Panc1 (cell line): ENCODE measurements at regions not wholly inside any gene's neighbourhood (a gene's known extent, or its start where the extent isn't known, plus 50 kb on each side); places are given as distances from the start of the nearest gene placed in this dataset.

Experiments used
- ATAC-seq: fragments of 200-7000 bp; cut with Tn5 transposase; 2 replicates; pipeline ENCODE4 v1.9.1; 2020; ENCODE audit warnings: mild to moderate bottlenecking, moderate library complexity
- BruUV-seq: library from RNA; stranded (reverse); fragments of 400-500 nt; replicated peaks from 2 replicates; lab custom pipeline; 2021; lab: Mats Ljungman, UMichigan
- CTCF ChIA-PET: fragments of 300-600 bp; sonication (Branson Sonifier 250); formaldehyde crosslinking; loops from one replicate; lab custom pipeline; 2022; ENCODE audit warnings: antibody characterized with exemption; lab: Charles Lee
- POLR2A ChIA-PET: fragments of 300-600 bp; sonication (Branson Sonifier 250); formaldehyde crosslinking; loops from one replicate; lab custom pipeline; 2022; ENCODE audit warnings: antibody characterized with exemption; lab: Charles Lee
- DNase-seq: peaks from one replicate; pipeline ENCODE4 v3.0.0-alpha.2; 2010; ENCODE audit warnings: low read depth, low spot score
- H3K27ac ChIP-seq: 2 replicates; pipeline ENCODE4 v1.5.1; 2011; ENCODE audit warnings: mild to moderate bottlenecking, low read length, inconsistent platforms
- H3K27me3 ChIP-seq: fragments of 200-500 bp; sonication (Bioruptor generic); 2 replicates; pipeline ENCODE4 v1.6.0; 2014; ENCODE audit warnings: low read length, inconsistent platforms; ENCODE audit not compliant: control insufficient read depth, insufficient read depth
- H3K36me3 ChIP-seq: fragments of 200-500 bp; sonication (Bioruptor generic); 2 replicates; pipeline ENCODE4 v1.5.1; 2014; ENCODE audit warnings: inconsistent platforms, mild to moderate bottlenecking, low read length, moderate library complexity; ENCODE audit not compliant: control insufficient read depth, insufficient read depth
- H3K4me1 ChIP-seq: 2 replicates; pipeline ENCODE4 v1.5.1; 2011; ENCODE audit warnings: inconsistent platforms, mild to moderate bottlenecking, low read length, moderate library complexity; ENCODE audit not compliant: control insufficient read depth, insufficient read depth
- H3K4me3 ChIP-seq, 2 experiments: 2 replicates each; pipeline ENCODE4 v1.5.1; 2011 to 2012; ENCODE audit warnings: low read depth in 2 of 2, low read length in 2 of 2, mild to moderate bottlenecking in 2 of 2, inconsistent platforms in 1 of 2, moderate library complexity in 1 of 2
- H3K9me3 ChIP-seq: fragments of 200-500 bp; sonication (Bioruptor generic); 2 replicates; pipeline ENCODE4 v1.5.1; 2014; ENCODE audit warnings: low read depth, mild to moderate bottlenecking, inconsistent platforms, low read length, moderate library complexity; ENCODE audit not compliant: control insufficient read depth, insufficient read depth
- POLR2AphosphoS5 ChIP-seq: IDR thresholded peaks from 2 replicates; pipeline ENCODE4 v1.6.1; 2012; ENCODE audit warnings: mild to moderate bottlenecking, low read depth, low read length, moderate library complexity
- SIN3A ChIP-seq: IDR thresholded peaks from 2 replicates; pipeline ENCODE4 v1.6.1; 2012; ENCODE audit warnings: low read depth, mild to moderate bottlenecking, low read length, moderate library complexity, borderline replicate concordance; ENCODE audit not compliant: insufficient read depth
- TCF7L2 ChIP-seq: IDR thresholded peaks from 2 replicates; pipeline ENCODE4 v1.6.1; 2011; ENCODE audit warnings: mild to moderate bottlenecking, low read depth, low read length, inconsistent platforms
- in situ Hi-C: cut with HindIII; loops from 2 replicates; pipeline ENCODE4 v1.10.0; 2016; ENCODE audit warnings: low sequenced_read_pairs, low pct_unique_long_range_greater_than_20kb
- intact Hi-C: fragments of 100-400 bp; cut with micrococcal nuclease; formaldehyde crosslinking; loops from one replicate; pipeline ENCODE4 v1.10.0; 2022; ENCODE audit not compliant: unreplicated experiment
- TF ChIP-seq, protein P1 (sequence below), 2 experiments: IDR thresholded peaks; 2 replicates each; pipeline ENCODE4 v1.6.1; 2011 to 2012; ENCODE audit warnings: low read depth in 2 of 2, control low read depth in 1 of 2, low read length in 1 of 2, mild to moderate bottlenecking in 1 of 2, moderate library complexity in 1 of 2; ENCODE audit not compliant: insufficient read depth in 1 of 2
- TF ChIP-seq, protein P2 (sequence below): fragments of 450-650 bp; IDR thresholded peaks from 2 replicates; pipeline ENCODE4 v1.5.1; 2017; ENCODE audit warnings: mild to moderate bottlenecking

DNA sequence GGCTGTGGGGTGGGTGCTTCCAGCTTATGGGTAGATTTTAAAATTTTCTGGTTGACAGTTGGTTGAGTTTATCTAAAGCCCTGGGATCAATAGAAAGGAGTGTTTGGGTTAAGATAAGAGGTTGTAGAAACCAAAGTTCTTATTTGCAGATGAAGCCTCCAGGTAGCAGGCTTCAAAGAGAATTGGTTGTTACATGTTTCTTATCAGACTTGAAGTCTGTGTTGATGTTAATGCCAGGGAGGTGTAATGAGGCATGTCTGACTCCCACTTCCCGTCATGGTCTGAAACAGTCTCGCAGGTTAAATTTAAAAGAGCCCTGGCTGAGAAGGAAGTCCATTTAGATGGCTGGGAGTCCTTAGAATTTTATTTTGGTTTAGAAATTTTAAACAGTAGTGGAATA lies 165.2 kb upstream of the TMEM72 start:
- ATAC-seq (no peak), DNase-seq (no peak)
- Histone ChIP-seq H3K36me3 (no peaks in the 10 kb centered on the region), H3K4me1 (no peaks in the 10 kb centered on the region), H3K27me3 (peaks cover 4% of the 10 kb centered on the region), H3K4me3 (no peak overlapping the region), H3K9me3 (no peaks in the 10 kb centered on the region), H3K27ac (no peak overlapping the region)
- POLR2A ChIA-PET, result no interaction called here
- TF ChIP-seq SIN3A (no peak), POLR2AphosphoS5 (no peak), TCF7L2 (no peak)
- TF ChIP-seq, protein P1, sequence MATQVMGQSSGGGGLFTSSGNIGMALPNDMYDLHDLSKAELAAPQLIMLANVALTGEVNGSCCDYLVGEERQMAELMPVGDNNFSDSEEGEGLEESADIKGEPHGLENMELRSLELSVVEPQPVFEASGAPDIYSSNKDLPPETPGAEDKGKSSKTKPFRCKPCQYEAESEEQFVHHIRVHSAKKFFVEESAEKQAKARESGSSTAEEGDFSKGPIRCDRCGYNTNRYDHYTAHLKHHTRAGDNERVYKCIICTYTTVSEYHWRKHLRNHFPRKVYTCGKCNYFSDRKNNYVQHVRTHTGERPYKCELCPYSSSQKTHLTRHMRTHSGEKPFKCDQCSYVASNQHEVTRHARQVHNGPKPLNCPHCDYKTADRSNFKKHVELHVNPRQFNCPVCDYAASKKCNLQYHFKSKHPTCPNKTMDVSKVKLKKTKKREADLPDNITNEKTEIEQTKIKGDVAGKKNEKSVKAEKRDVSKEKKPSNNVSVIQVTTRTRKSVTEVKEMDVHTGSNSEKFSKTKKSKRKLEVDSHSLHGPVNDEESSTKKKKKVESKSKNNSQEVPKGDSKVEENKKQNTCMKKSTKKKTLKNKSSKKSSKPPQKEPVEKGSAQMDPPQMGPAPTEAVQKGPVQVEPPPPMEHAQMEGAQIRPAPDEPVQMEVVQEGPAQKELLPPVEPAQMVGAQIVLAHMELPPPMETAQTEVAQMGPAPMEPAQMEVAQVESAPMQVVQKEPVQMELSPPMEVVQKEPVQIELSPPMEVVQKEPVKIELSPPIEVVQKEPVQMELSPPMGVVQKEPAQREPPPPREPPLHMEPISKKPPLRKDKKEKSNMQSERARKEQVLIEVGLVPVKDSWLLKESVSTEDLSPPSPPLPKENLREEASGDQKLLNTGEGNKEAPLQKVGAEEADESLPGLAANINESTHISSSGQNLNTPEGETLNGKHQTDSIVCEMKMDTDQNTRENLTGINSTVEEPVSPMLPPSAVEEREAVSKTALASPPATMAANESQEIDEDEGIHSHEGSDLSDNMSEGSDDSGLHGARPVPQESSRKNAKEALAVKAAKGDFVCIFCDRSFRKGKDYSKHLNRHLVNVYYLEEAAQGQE (IDR thresholded peaks at IDR 0.05; ENCODE audit: insufficient read depth in 1 of 2, low read depth in 2 of 2, low read length in 1 of 2), result no peak
- TF ChIP-seq, protein P2, sequence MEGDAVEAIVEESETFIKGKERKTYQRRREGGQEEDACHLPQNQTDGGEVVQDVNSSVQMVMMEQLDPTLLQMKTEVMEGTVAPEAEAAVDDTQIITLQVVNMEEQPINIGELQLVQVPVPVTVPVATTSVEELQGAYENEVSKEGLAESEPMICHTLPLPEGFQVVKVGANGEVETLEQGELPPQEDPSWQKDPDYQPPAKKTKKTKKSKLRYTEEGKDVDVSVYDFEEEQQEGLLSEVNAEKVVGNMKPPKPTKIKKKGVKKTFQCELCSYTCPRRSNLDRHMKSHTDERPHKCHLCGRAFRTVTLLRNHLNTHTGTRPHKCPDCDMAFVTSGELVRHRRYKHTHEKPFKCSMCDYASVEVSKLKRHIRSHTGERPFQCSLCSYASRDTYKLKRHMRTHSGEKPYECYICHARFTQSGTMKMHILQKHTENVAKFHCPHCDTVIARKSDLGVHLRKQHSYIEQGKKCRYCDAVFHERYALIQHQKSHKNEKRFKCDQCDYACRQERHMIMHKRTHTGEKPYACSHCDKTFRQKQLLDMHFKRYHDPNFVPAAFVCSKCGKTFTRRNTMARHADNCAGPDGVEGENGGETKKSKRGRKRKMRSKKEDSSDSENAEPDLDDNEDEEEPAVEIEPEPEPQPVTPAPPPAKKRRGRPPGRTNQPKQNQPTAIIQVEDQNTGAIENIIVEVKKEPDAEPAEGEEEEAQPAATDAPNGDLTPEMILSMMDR, result no peak
- no TSS peak for BruUV-seq
- in situ Hi-C loops, result no loop called here
- intact Hi-C loops, result no loop called here
- CTCF ChIA-PET, result no interaction called here

DNA sequence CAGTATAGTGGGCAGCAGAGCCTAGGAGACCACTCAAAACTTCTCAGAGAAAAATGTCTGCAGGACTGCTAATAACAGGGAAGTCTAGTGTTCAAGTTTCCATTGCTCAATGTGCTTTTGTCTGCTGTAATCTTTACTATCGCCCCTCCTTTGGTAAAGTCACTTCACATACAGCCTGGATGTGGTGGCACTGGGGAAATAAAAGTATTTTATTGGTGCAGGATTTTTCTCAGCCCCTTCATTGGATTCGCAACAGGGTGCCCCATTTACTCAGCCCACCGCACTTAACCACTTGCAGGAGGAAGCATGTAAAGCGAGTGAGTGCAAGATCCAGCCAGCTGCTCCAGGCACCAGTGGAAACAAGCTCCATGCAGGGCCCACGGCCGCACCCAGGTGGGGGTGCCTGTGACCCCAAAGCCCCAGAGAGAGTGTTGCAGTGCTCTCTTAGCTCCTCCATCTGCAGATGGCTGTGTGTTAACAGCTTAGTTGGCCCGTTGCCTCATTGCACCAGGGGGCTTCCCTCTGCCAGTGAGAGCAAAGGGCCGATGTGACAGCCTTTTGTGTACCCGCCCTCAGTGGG lies 163.5 kb upstream of the TMEM72 start:
- intact Hi-C loops, result no loop called here
- Histone ChIP-seq H3K36me3 (no peaks in the 10 kb centered on the region), H3K9me3 (no peaks in the 10 kb centered on the region), H3K27me3 (peaks cover 4% of the 10 kb centered on the region), H3K4me1 (no peaks in the 10 kb centered on the region), H3K27ac (no peak overlapping the region), H3K4me3 (no peak overlapping the region)
- no peak for ATAC-seq
- no peak for DNase-seq
- in situ Hi-C loops, result no loop called here
- no TSS peak for BruUV-seq
- ChIA-PET CTCF (no interaction called here), POLR2A (no interaction called here)
- TF ChIP-seq, protein P2, result no peak
- no peak for TF ChIP-seq SIN3A
- TF ChIP-seq, protein P1 (IDR thresholded peaks at IDR 0.05; ENCODE audit: insufficient read depth in 1 of 2, low read depth in 2 of 2, low read length in 1 of 2), result no peak
- no peak for TF ChIP-seq POLR2AphosphoS5
- TF ChIP-seq TCF7L2, result no peak
